MM.1S (cell line): ENCODE measurements at regions not wholly inside any gene's neighbourhood (a gene's known extent, or its start where the extent isn't known, plus 50 kb on each side); places are given as distances from the start of the nearest gene placed in this dataset.

Experiments used
- DNase-seq: peaks from one replicate; pipeline ENCODE4 v3.0.0-alpha.2; 2015
- H2AFZ ChIP-seq: fragments of 300-600 bp; sonication (generic); 2 replicates; pipeline ENCODE4 v1.6.0; 2016; ENCODE audit warnings: antibody characterized with exemption, low read length
- H3F3A ChIP-seq: fragments of 300-600 bp; sonication (generic); 2 replicates; pipeline ENCODE4 v1.6.1; 2016; ENCODE audit warnings: mild to moderate bottlenecking, antibody characterized with exemption, low read length, moderate library complexity, mixed read lengths; ENCODE audit not compliant: insufficient read depth
- H3K27ac ChIP-seq: fragments of 300-600 bp; sonication (generic); 2 replicates; pipeline ENCODE4 v1.5.1; 2016; ENCODE audit warnings: mild to moderate bottlenecking, low read length
- H3K27me3 ChIP-seq: fragments of 300-600 bp; sonication (generic); replicated peaks from 2 replicates; pipeline ENCODE4 v1.6.0; 2016; ENCODE audit warnings: low read length; ENCODE audit not compliant: insufficient read depth
- H3K36me3 ChIP-seq: fragments of 300-600 bp; sonication (generic); replicated peaks from 2 replicates; pipeline ENCODE4 v1.6.1; 2016; ENCODE audit warnings: mild to moderate bottlenecking, low read length, mixed read lengths; ENCODE audit not compliant: insufficient read depth
- H3K4me1 ChIP-seq: fragments of 300-600 bp; sonication (generic); 2 replicates; pipeline ENCODE4 v1.6.1; 2016; ENCODE audit warnings: low read length, mixed read lengths
- H3K4me2 ChIP-seq: fragments of 300-600 bp; sonication (generic); 2 replicates; pipeline ENCODE4 v1.6.0; 2016; ENCODE audit warnings: low read depth, low read length
- H3K4me3 ChIP-seq: fragments of 300-600 bp; sonication (generic); 2 replicates; pipeline ENCODE4 v1.5.1; 2016; ENCODE audit warnings: low read length, mixed read lengths
- H3K79me2 ChIP-seq: fragments of 300-600 bp; sonication (generic); 2 replicates; pipeline ENCODE4 v1.6.1; 2016; ENCODE audit warnings: mixed run types, low read length, mixed read lengths
- H3K9ac ChIP-seq: fragments of 300-600 bp; sonication (generic); 2 replicates; pipeline ENCODE4 v1.6.1; 2016; ENCODE audit warnings: low read length, mixed read lengths
- H3K9me2 ChIP-seq: fragments of 300-600 bp; sonication (generic); replicated peaks from 2 replicates; pipeline ENCODE4 v1.6.1; 2016; ENCODE audit warnings: mild to moderate bottlenecking, low read length, mixed read lengths; ENCODE audit not compliant: insufficient read depth
- H3K9me3 ChIP-seq: fragments of 300-600 bp; sonication (generic); replicated peaks from 2 replicates; pipeline ENCODE4 v1.6.1; 2016; ENCODE audit warnings: mild to moderate bottlenecking, low read length, mixed read lengths; ENCODE audit not compliant: insufficient read depth
- H4K20me1 ChIP-seq: fragments of 300-600 bp; sonication (generic); 2 replicates; pipeline ENCODE4 v1.6.1; 2016; ENCODE audit warnings: mild to moderate bottlenecking, low read length, moderate library complexity, mixed read lengths; ENCODE audit not compliant: insufficient read depth
- CTCF ChIP-seq: fragments of 300-600 bp; sonication (generic); IDR thresholded peaks from 2 replicates; pipeline ENCODE4 v1.5.1; 2016; ENCODE audit warnings: antibody characterized with exemption, low read length, mixed read lengths
- EZH2 ChIP-seq: fragments of 300-600 bp; sonication (generic); optimal IDR thresholded peaks from 2 replicates; pipeline ENCODE3; 2017; ENCODE audit warnings: low read depth, mild to moderate bottlenecking, antibody characterized with exemption, low read length, mixed read lengths
- EZH2phosphoT487 ChIP-seq: fragments of 300-600 bp; sonication (generic); IDR thresholded peaks from 2 replicates; pipeline ENCODE4 v1.6.1; 2018; ENCODE audit warnings: antibody characterized with exemption, low read length

GRCh38 chr10:120995768-120996167, 144.6 kb downstream of the WDR11 start:
- Histone ChIP-seq H3K9me2 (no peaks in the 10 kb centered on the region), H3F3A (no peaks in the 10 kb centered on the region), H3K36me3 (no peaks in the 10 kb centered on the region), H3K4me3 (no peak overlapping the region), H3K9me3 (no peaks in the 10 kb centered on the region), H4K20me1 (no peaks in the 10 kb centered on the region), H3K4me2 (no peak overlapping the region), H3K79me2 (no peaks in the 10 kb centered on the region), H3K4me1 (no peaks in the 10 kb centered on the region), H3K27me3 (no peaks in the 10 kb centered on the region), H3K9ac (no peak overlapping the region), H3K27ac (no peak overlapping the region), H2AFZ (no peak overlapping the region)
- no peak for DNase-seq
- TF ChIP-seq CTCF (no peak), EZH2phosphoT487 (no peak), EZH2 (no peak)

GRCh38 chr10:120996456-120997034, 145.4 kb downstream of the WDR11 start:
- Histone ChIP-seq H3K27ac (no peak overlapping the region), H3K36me3 (no peaks in the 10 kb centered on the region), H3K4me2 (no peak overlapping the region), H2AFZ (no peak overlapping the region), H3F3A (no peaks in the 10 kb centered on the region), H3K4me1 (no peaks in the 10 kb centered on the region), H3K9me2 (no peaks in the 10 kb centered on the region), H3K9ac (no peak overlapping the region), H3K9me3 (no peaks in the 10 kb centered on the region), H3K27me3 (no peaks in the 10 kb centered on the region), H3K4me3 (no peak overlapping the region), H4K20me1 (no peaks in the 10 kb centered on the region), H3K79me2 (no peaks in the 10 kb centered on the region)
- DNase-seq = no peak
- TF ChIP-seq CTCF (no peak), EZH2phosphoT487 (no peak), EZH2 (no peak)

GRCh38 chr10:120997313-120997712, 146.2 kb downstream of the WDR11 start:
- Histone ChIP-seq H3K79me2 (no peaks in the 10 kb centered on the region), H2AFZ (no peak overlapping the region), H4K20me1 (no peaks in the 10 kb centered on the region), H3K36me3 (no peaks in the 10 kb centered on the region), H3K9ac (no peak overlapping the region), H3K4me3 (no peak overlapping the region), H3K4me1 (no peaks in the 10 kb centered on the region), H3K9me2 (no peaks in the 10 kb centered on the region), H3K27me3 (no peaks in the 10 kb centered on the region), H3K27ac (no peak overlapping the region), H3F3A (no peaks in the 10 kb centered on the region), H3K4me2 (no peak overlapping the region), H3K9me3 (no peaks in the 10 kb centered on the region)
- no peak for TF ChIP-seq EZH2phosphoT487
- TF ChIP-seq EZH2 = no peak
- no peak for TF ChIP-seq CTCF
- no peak for DNase-seq
